SU-DHL-6 (cell line): ENCODE measurements at regions not wholly inside any gene's neighbourhood (a gene's known extent, or its start where the extent isn't known, plus 50 kb on each side); places are given as distances from the start of the nearest gene placed in this dataset.
"Not testable (repeated sequence)": the region's sequence is repeated elsewhere in the genome, so short reads cannot be mapped to it uniquely, and the experiment has no call there.

Experiments used
- H2AFZ ChIP-seq: fragments of 200-600 bp; sonication (generic); 2 replicates; pipeline ENCODE4 v1.6.1; 2014; ENCODE audit warnings: low read depth, mild to moderate bottlenecking, moderate library complexity, mixed read lengths, antibody characterized with exemption, low read length; ENCODE audit not compliant: severe bottlenecking
- H3F3A ChIP-seq: fragments of 200-600 bp; shearing (Covaris generic); 2 replicates; pipeline ENCODE4 v1.6.0; 2016; ENCODE audit warnings: antibody characterized with exemption, mild to moderate bottlenecking; ENCODE audit not compliant: insufficient read depth
- H3K27ac ChIP-seq: fragments of 200-600 bp; sonication (generic); 2 replicates; pipeline ENCODE4 v1.5.1; 2016; ENCODE audit warnings: low read depth, mild to moderate bottlenecking, low read length, moderate library complexity, mixed read lengths
- H3K27me3 ChIP-seq: fragments of 200-600 bp; sonication (generic), shearing (Covaris generic); 2 replicates; pipeline ENCODE4 v1.6.0; 2014; ENCODE audit warnings: mild to moderate bottlenecking, low read length
- H3K36me3 ChIP-seq: fragments of 200-600 bp; sonication (generic); 2 replicates; pipeline ENCODE4 v1.6.1; 2014; ENCODE audit warnings: mild to moderate bottlenecking, low read length, mixed read lengths
- H3K4me2 ChIP-seq: fragments of 300-600, 200-600 bp; shearing (Covaris generic), sonication (generic); 2 replicates; pipeline ENCODE4 v1.6.0; 2014; ENCODE audit warnings: low read length, low read depth, mild to moderate bottlenecking; ENCODE audit not compliant: poor library complexity, severe bottlenecking
- H3K4me3 ChIP-seq: fragments of 200-600 bp; sonication (generic); 2 replicates; pipeline ENCODE4 v1.5.1; 2014; ENCODE audit warnings: antibody characterized with exemption, low read length, mild to moderate bottlenecking, mixed read lengths; ENCODE audit not compliant: insufficient read depth, poor library complexity, severe bottlenecking
- H3K79me2 ChIP-seq: fragments of 200-600 bp; sonication (generic); 2 replicates; pipeline ENCODE4 v1.6.1; 2014; ENCODE audit warnings: mild to moderate bottlenecking, low read length, moderate library complexity; ENCODE audit not compliant: insufficient read depth
- H3K9ac ChIP-seq: fragments of 200-600 bp; sonication (generic); 2 replicates; pipeline ENCODE4 v1.7.0; 2014; ENCODE audit warnings: mild to moderate bottlenecking, low read length
- H3K9me2 ChIP-seq: fragments of 200-600 bp; sonication (generic); replicated peaks from 2 replicates; pipeline ENCODE4 v1.6.1; 2014; ENCODE audit warnings: low read length; ENCODE audit not compliant: insufficient read depth
- H3K9me3 ChIP-seq: fragments of 200-600 bp; sonication (generic); 2 replicates; pipeline ENCODE4 v1.6.1; 2014; ENCODE audit warnings: low read length, mixed read lengths; ENCODE audit not compliant: insufficient read depth
- H4K20me1 ChIP-seq: fragments of 200-600 bp; sonication (generic); 2 replicates; pipeline ENCODE4 v1.6.1; 2014; ENCODE audit warnings: low read depth, mild to moderate bottlenecking, antibody characterized with exemption, low read length, moderate library complexity, mixed read lengths
- EZH2phosphoT487 ChIP-seq: fragments of 200-600 bp; sonication (generic), shearing (Covaris generic); conservative IDR thresholded peaks from 2 replicates; pipeline ENCODE4 v1.6.1; 2018; ENCODE audit warnings: mild to moderate bottlenecking, antibody characterized with exemption, low read length, moderate library complexity, mixed read lengths
- TF ChIP-seq, protein P1 (sequence below): fragments of 200-600 bp; sonication (generic); IDR thresholded peaks from one replicate; pipeline ENCODE4 v1.5.1; 2017; ENCODE audit warnings: antibody characterized with exemption, mild to moderate bottlenecking, low read length, moderate library complexity; ENCODE audit not compliant: insufficient read depth, poor library complexity, severe bottlenecking

- H3K36me3 ChIP-seq = no peaks in the 10 kb centered on the region
- no peaks in the 10 kb centered on the region for H3F3A ChIP-seq
- no peaks in the 10 kb centered on the region for H3K27me3 ChIP-seq
- no peaks in the 10 kb centered on the region for H4K20me1 ChIP-seq
- no peak overlapping the region for H3K27ac ChIP-seq
- TF ChIP-seq, protein P1, sequence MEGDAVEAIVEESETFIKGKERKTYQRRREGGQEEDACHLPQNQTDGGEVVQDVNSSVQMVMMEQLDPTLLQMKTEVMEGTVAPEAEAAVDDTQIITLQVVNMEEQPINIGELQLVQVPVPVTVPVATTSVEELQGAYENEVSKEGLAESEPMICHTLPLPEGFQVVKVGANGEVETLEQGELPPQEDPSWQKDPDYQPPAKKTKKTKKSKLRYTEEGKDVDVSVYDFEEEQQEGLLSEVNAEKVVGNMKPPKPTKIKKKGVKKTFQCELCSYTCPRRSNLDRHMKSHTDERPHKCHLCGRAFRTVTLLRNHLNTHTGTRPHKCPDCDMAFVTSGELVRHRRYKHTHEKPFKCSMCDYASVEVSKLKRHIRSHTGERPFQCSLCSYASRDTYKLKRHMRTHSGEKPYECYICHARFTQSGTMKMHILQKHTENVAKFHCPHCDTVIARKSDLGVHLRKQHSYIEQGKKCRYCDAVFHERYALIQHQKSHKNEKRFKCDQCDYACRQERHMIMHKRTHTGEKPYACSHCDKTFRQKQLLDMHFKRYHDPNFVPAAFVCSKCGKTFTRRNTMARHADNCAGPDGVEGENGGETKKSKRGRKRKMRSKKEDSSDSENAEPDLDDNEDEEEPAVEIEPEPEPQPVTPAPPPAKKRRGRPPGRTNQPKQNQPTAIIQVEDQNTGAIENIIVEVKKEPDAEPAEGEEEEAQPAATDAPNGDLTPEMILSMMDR = no peak
- TF ChIP-seq EZH2phosphoT487 = no peak
- H2AFZ ChIP-seq = no peak overlapping the region
- H3K9ac ChIP-seq = no peak overlapping the region
- no peaks in the 10 kb centered on the region for H3K9me3 ChIP-seq
- H3K9me2 ChIP-seq = no peaks in the 10 kb centered on the region
- H3K4me3 ChIP-seq = no peak overlapping the region
- H3K79me2 ChIP-seq = no peaks in the 10 kb centered on the region
- no peak overlapping the region for H3K4me2 ChIP-seq
Observed at GRCh38 chr4:128536746-128537145, 249.1 kb upstream of the PGRMC2 start.

DNA sequence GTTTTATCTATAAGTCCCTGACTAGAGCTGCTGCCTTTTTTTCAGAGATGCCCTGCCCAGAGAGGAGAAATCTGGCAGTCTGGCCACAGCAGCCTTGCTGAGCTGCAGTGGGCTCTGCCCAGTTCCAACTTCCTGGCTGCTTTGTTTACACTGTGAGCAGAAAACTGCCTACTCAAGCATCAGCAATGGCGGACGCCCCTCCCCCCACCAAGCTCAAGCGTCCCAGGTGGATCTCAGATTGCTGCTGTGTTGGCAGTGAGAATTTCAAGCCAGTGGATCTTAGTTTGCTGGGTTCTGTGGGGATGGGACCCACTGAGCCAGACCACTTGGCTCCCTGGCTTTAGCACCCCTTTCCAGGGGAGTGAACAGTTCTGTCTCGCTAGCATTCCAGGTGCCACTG is 247.9 kb upstream of the PGRMC2 start:
- H2AFZ ChIP-seq, H3K4me3 ChIP-seq, H3K9me2 ChIP-seq, H3K4me2 ChIP-seq, H3K79me2 ChIP-seq, H3K27me3 ChIP-seq, H3K27ac ChIP-seq, H3K36me3 ChIP-seq, H4K20me1 ChIP-seq, H3K9ac ChIP-seq, H3K9me3 ChIP-seq, H3F3A ChIP-seq: not testable (repeated sequence)

DNA sequence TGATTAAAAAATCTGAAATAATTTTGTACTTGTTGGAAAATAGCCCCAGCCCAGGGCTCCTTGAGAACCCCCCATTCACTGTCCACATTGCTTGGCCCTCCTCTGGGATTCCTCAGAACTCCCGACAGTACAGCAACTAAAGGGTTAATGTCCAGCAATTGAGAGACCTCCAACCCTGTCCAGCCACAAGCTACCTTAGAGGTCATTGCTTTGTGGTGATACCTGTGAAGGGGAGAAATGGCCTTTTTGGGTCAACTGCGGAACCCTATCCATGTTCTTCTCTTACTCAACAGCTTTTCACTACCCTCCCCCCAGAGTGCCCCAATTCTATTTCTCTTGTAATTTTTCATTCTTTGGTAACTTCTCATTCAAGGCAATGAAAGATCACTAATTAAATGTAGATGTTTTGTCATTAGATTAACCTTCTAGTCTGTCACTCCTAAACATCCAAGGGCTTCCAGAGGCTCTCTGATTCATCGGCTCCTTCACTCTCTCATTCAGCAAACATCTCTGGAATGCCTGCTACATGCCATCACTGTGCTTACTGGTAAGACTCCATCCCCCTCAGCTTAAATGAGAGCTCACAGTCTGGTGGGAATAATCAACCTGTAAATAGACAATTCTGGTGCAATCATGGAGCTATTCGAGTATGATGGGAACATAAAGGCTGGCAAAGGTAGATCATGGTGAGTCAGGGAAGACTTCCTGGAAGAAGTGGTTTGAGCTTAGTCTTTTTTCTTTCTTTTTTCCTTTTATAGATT is 241.4 kb upstream of the PGRMC2 start:
- no peaks in the 10 kb centered on the region for H3K36me3 ChIP-seq
- no peaks in the 10 kb centered on the region for H4K20me1 ChIP-seq
- TF ChIP-seq, protein P1 = no peak
- no peak for TF ChIP-seq EZH2phosphoT487
- H3K9me2 ChIP-seq = no peaks in the 10 kb centered on the region
- no peak overlapping the region for H3K27ac ChIP-seq
- no peak overlapping the region for H2AFZ ChIP-seq
- no peaks in the 10 kb centered on the region for H3K27me3 ChIP-seq
- H3K9ac ChIP-seq = no peak overlapping the region
- H3K4me2 ChIP-seq = no peak overlapping the region
- H3K4me3 ChIP-seq = no peak overlapping the region
- no peaks in the 10 kb centered on the region for H3F3A ChIP-seq
- H3K9me3 ChIP-seq = no peaks in the 10 kb centered on the region
- no peaks in the 10 kb centered on the region for H3K79me2 ChIP-seq

DNA sequence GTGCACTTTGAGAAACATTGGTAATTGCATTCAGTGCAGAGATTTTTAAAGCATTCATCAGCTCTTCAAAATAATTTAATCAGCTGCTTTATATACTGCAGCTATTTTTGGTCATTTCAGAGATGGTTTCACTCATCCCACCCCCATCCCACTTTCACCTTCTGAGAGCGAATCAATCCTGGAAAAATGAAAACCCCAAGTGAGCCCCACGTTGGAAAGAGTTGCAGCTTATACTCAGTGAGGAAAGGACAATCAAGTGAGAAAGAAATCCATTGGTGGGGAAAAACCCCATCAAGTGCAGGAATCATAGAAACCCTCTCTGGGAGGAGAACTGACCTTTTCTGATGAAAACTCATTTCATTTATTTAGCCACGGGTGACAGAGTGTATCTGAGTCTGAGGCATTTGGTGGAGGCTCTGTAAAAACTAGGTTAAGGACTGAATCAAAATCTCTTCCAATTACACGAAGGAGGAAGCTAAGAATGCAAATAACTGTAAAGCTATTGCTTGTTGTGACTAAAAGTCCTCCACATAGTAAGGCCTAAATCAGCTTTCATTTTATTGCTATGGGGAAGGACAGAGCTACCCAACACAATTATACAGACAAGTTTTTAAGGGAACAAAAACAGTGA is 240.4 kb upstream of the PGRMC2 start:
- no peak overlapping the region for H3K9ac ChIP-seq
- no peaks in the 10 kb centered on the region for H3K79me2 ChIP-seq
- H3K4me3 ChIP-seq = no peak overlapping the region
- no peaks in the 10 kb centered on the region for H3K36me3 ChIP-seq
- no peaks in the 10 kb centered on the region for H3F3A ChIP-seq
- no peak overlapping the region for H3K27ac ChIP-seq
- no peaks in the 10 kb centered on the region for H3K9me2 ChIP-seq
- no peak for TF ChIP-seq EZH2phosphoT487
- TF ChIP-seq, protein P1 = no peak
- no peak overlapping the region for H2AFZ ChIP-seq
- no peaks in the 10 kb centered on the region for H4K20me1 ChIP-seq
- H3K9me3 ChIP-seq = no peaks in the 10 kb centered on the region
- H3K27me3 ChIP-seq = no peaks in the 10 kb centered on the region
- H3K4me2 ChIP-seq = no peak overlapping the region
